HepG2 (cell line): ENCODE measurements at regions not wholly inside any gene's neighbourhood (a gene's known extent, or its start where the extent isn't known, plus 50 kb on each side); places are given as distances from the start of the nearest gene placed in this dataset.

Experiments
- ATAC-seq: fragments of 200-7000 bp; cut with Tn5 transposase; 3 replicates; pipeline ENCODE4 v1.9.1; 2020; ENCODE audit warnings: mild to moderate bottlenecking, moderate library complexity
- BruUV-seq: library from RNA; stranded (reverse); fragments of 400-500 nt; replicated peaks from 2 replicates; lab custom pipeline; 2021; lab: Mats Ljungman, UMichigan
- CTCF ChIA-PET: fragments of 300-600 bp; formaldehyde crosslinking; extraction: SDS; loops from one replicate; lab custom pipeline; 2021; ENCODE audit warnings: low total read pairs, inconsistent platforms, low intra/inter-chr PET ratio; lab: Yijun Ruan, JAX
- POLR2A ChIA-PET: fragments of 350-600 bp; sonication (Branson Sonifier 250); formaldehyde crosslinking; loops from one replicate; lab custom pipeline; 2020; ENCODE audit warnings: antibody characterized with exemption, inconsistent platforms; lab: Yijun Ruan, JAX
- DNase-seq: peaks from one replicate; pipeline ENCODE4 v3.0.0-alpha.2; 2015; ENCODE audit warnings: low spot score
- FAIRE-seq: peaks from 3 replicates; lab custom pipeline; 2011; peaks lifted over from hg19 to GRCh38; lab: Jason Lieb, UNC
- H2AFZ ChIP-seq: one replicate; pipeline ENCODE4 v1.6.1; 2011; ENCODE audit warnings: low read length, inconsistent platforms
- H3K27ac ChIP-seq: fragments of 300-600 bp; 3 replicates; pipeline ENCODE4 v1.8.0; 2011; ENCODE audit warnings: mixed run types, mild to moderate bottlenecking, mixed read lengths, low read length, inconsistent platforms; ENCODE audit not compliant: insufficient read depth; ENCODE audit errors: extremely low read length
- H3K27me3 ChIP-seq, 2 experiments: fragments of 200-600 bp in 1 of 2; 2 replicates in 1 of 2; 3 replicates in 1 of 2; pipeline versions ENCODE4 v1.6.0 to v1.8.0; 2011; ENCODE audit warnings: low read length in 2 of 2, mild to moderate bottlenecking in 2 of 2, moderate library complexity in 2 of 2, inconsistent platforms in 1 of 2; ENCODE audit not compliant: insufficient read depth in 2 of 2, control insufficient read depth in 1 of 2
- H3K36me3 ChIP-seq, 2 experiments: fragments of 200-600 bp in 1 of 2; replicated peaks in 1 of 2; 2 replicates in 1 of 2; 3 replicates in 1 of 2; pipeline versions ENCODE4 v1.5.1 to v1.8.0; 2011; ENCODE audit warnings: low read length in 2 of 2, inconsistent platforms in 1 of 2; ENCODE audit not compliant: insufficient read depth in 2 of 2, control insufficient read depth in 1 of 2
- H3K4me1 ChIP-seq: 2 replicates; pipeline ENCODE4 v1.5.1; 2012; ENCODE audit warnings: low read length, inconsistent platforms; ENCODE audit not compliant: insufficient read depth
- H3K4me2 ChIP-seq: 2 replicates; pipeline ENCODE4 v1.6.0; 2011; ENCODE audit warnings: low read depth, low read length, inconsistent platforms
- H3K4me3 ChIP-seq, 3 experiments: fragments of 200-600 bp in 1 of 3; sonication (generic), shearing (Covaris generic) in 1 of 3; replicated peaks in 1 of 3; 2 replicates each; pipeline ENCODE4 v1.5.1; 2011 to 2016; ENCODE audit warnings: low read length in 3 of 3, inconsistent platforms in 2 of 3, low read depth in 2 of 3, mild to moderate bottlenecking in 2 of 3, control low read depth in 1 of 3, mixed read lengths in 1 of 3; ENCODE audit not compliant: insufficient read depth in 1 of 3
- H3K79me2 ChIP-seq: one replicate; pipeline ENCODE4 v1.6.1; 2011; ENCODE audit warnings: low read length, inconsistent platforms; ENCODE audit not compliant: insufficient read depth
- H3K9ac ChIP-seq: 2 replicates; pipeline ENCODE4 v1.6.0; 2011; ENCODE audit warnings: mild to moderate bottlenecking, low read depth, low read length, inconsistent platforms; ENCODE audit not compliant: insufficient read depth
- H3K9me3 ChIP-seq: 2 replicates; pipeline ENCODE4 v1.5.1; 2012; ENCODE audit warnings: mild to moderate bottlenecking, low read length
- H4K20me1 ChIP-seq: 2 replicates; pipeline ENCODE4 v1.6.0; 2011; ENCODE audit warnings: inconsistent platforms, mild to moderate bottlenecking, low read length, moderate library complexity; ENCODE audit not compliant: insufficient read depth
- AFF4 ChIP-seq: sonication (generic); formaldehyde crosslinking; IDR thresholded peaks from 2 replicates; pipeline ENCODE4 v1.4.0; 2020; ENCODE audit warnings: missing genetic modification reagents
- ARHGAP35 ChIP-seq: sonication (generic); formaldehyde crosslinking; IDR thresholded peaks from 2 replicates; pipeline ENCODE4 v1.9.0; 2022; ENCODE audit warnings: mild to moderate bottlenecking, inconsistent platforms, moderate library complexity, missing genetic modification reagents, borderline replicate concordance
- CHD2 ChIP-seq: IDR thresholded peaks from 2 replicates; pipeline ENCODE4 v1.6.1; 2011; ENCODE audit warnings: low read depth, low read length, improper control_type of control experiment
- E2F5 ChIP-seq: sonication (generic); formaldehyde crosslinking; conservative IDR thresholded peaks from 2 replicates; pipeline ENCODE4 v1.4.0; 2020; ENCODE audit warnings: missing genetic modification reagents
- ESRRA ChIP-seq: sonication (generic); formaldehyde crosslinking; IDR thresholded peaks from 2 replicates; pipeline ENCODE4 v1.5.1; 2020; ENCODE audit warnings: mild to moderate bottlenecking, low read depth, missing genetic modification reagents
- HNRNPK ChIP-seq: fragments of 200-400 bp; formaldehyde crosslinking; IDR thresholded peaks from 2 replicates; pipeline ENCODE4 v1.6.1; 2018; ENCODE audit warnings: low read length, low read depth, moderate library complexity, mild to moderate bottlenecking; ENCODE audit not compliant: poor library complexity, severe bottlenecking
- PCBP1 ChIP-seq: fragments of 200-400 bp; formaldehyde crosslinking; IDR thresholded peaks from 2 replicates; pipeline ENCODE4 v1.6.1; 2017; ENCODE audit warnings: mild to moderate bottlenecking, low read depth, low read length, borderline replicate concordance
- PCBP2 ChIP-seq: fragments of 200-400 bp; formaldehyde crosslinking; optimal IDR thresholded peaks from 2 replicates; pipeline ENCODE3; 2018; ENCODE audit warnings: low read length, low read depth; ENCODE audit not compliant: poor library complexity, severe bottlenecking
- PHF8 ChIP-seq: sonication (generic); formaldehyde crosslinking; IDR thresholded peaks from 2 replicates; pipeline ENCODE4 v1.5.0; 2020; ENCODE audit warnings: missing genetic modification reagents
- SMYD3 ChIP-seq: sonication (generic); formaldehyde crosslinking; IDR thresholded peaks from 2 replicates; pipeline ENCODE4 v1.8.1; 2023; ENCODE audit warnings: mild to moderate bottlenecking, missing genetic modification reagents
- ZNF160 ChIP-seq: sonication (generic); formaldehyde crosslinking; IDR thresholded peaks from 2 replicates; pipeline ENCODE4 v1.8.0; 2022; ENCODE audit warnings: mild to moderate bottlenecking, inconsistent platforms, missing genetic modification reagents
- WGBS: methylation state at CpG from one replicate; pipeline ENCODE4 v1.1.6; 2017; ENCODE audit warnings: low lambda C conversion rate; 5-methylcytosine and 5-hydroxymethylcytosine counted together
- in situ Hi-C: cut with HindIII; loops from 2 replicates; pipeline ENCODE4 v1.10.0; 2017; ENCODE audit warnings: low pct_unique_long_range_greater_than_20kb; ENCODE audit not compliant: extremely low pct_ligation_motif_present
- intact Hi-C: fragments of 100-400 bp; cut with micrococcal nuclease; formaldehyde crosslinking; loops from one replicate; pipeline ENCODE4 v1.10.0; 2022; ENCODE audit not compliant: unreplicated experiment

DNA sequence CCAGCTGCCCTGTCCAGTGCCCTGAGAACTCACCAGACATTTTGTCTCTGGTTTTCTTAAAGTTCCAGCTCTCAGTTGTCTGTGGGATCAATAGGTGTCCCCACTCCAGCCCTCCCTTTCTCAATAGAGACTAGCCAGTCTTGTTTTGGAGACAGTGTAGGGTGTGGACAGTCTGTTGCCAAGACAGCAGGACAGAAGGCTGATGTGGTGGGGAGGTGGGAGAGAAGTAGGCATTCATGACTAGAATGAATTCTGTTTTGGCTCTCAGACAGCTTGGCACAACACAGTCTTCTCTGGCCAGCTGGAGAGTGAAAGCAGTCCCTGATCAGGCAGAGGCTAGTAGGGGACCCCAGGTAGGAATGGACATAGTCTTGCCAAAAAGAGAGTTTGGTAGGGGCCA is 467.0 kb upstream of the PODXL start (continued):
- no peak for TF ChIP-seq ARHGAP35 (CRISPR knock-in tag)

- Histone ChIP-seq H3K9me3 (no peaks in the 10 kb centered on the region), H2AFZ (no peak overlapping the region), H3K4me3 (no peak overlapping the region), H3K27me3 (peaks cover 0 to 5% of the 10 kb centered on the region in 2 experiments; a peak in 1 of 5 replicates), H3K4me2 (no peak overlapping the region), H3K27ac (no peak overlapping the region), H3K79me2 (no peaks in the 10 kb centered on the region), H4K20me1 (no peaks in the 10 kb centered on the region), H3K9ac (no peak overlapping the region), H3K4me1 (no peaks in the 10 kb centered on the region), H3K36me3 (no peaks in the 10 kb centered on the region)
- TF ChIP-seq PCBP1 (peak; percentile 87; the same call in 1 of the 2 replicates), SMYD3 (CRISPR knock-in tag) (no peak), CHD2 (no peak), ZNF160 (CRISPR knock-in tag) (no peak), PHF8 (CRISPR knock-in tag) (no peak), HNRNPK (peak; percentile 88), PCBP2 (peak; percentile 77)
- FAIRE-seq (no peak), ATAC-seq (no peak), DNase-seq (no peak)
- 18% methylated on average over 1 of the region's 1 CpG for WGBS
- BruUV-seq: no TSS peak
- in situ Hi-C loops: no loop called here
- ChIA-PET POLR2A (no interaction called here), CTCF (no interaction called here)
- intact Hi-C loops: no loop called here
Observed at GRCh38 chr7:132022188-132022587, 465.8 kb upstream of the PODXL start.

- Histone ChIP-seq H3K4me2 (no peak overlapping the region), H3K9me3 (peaks cover 5% of the 10 kb centered on the region; the same call in 1 of the 2 replicates), H3K27ac (no peak overlapping the region), H2AFZ (no peak overlapping the region), H3K36me3 (no peaks in the 10 kb centered on the region), H3K9ac (no peak overlapping the region), H3K4me1 (no peaks in the 10 kb centered on the region), H4K20me1 (no peaks in the 10 kb centered on the region), H3K79me2 (no peaks in the 10 kb centered on the region), H3K4me3 (no peak overlapping the region), H3K27me3 (peaks cover 0 to 1% of the 10 kb centered on the region in 2 experiments; a peak in 1 of 5 replicates)
- no peak for FAIRE-seq
- intact Hi-C loops: no loop called here
- in situ Hi-C loops: no loop called here
- DNase-seq: no peak
- BruUV-seq: no TSS peak
- POLR2A ChIA-PET: no interaction called here
- CTCF ChIA-PET: interaction anchor here (0.6 kb wide), 1 partner anchor 31 kb away, joined by 3 read pairs; no protein-coding TSS in a partner anchor
- 10% methylated on average over 1 of the region's 1 CpG for WGBS
- ATAC-seq: no peak
- TF ChIP-seq ESRRA (CRISPR knock-in tag): no peak
- no peak for TF ChIP-seq AFF4 (CRISPR knock-in tag)
- no peak for TF ChIP-seq E2F5 (CRISPR knock-in tag)
Observed at GRCh38 chr7:132019703-132020102, 463.3 kb upstream of the PODXL start.
